ENCODE measurements at regions not wholly inside any gene's neighbourhood (a gene's known extent, or its start where the extent isn't known, plus 50 kb on each side); places are given as distances from the start of the nearest gene placed in this dataset.
A peak's percentile ranks its signal among the peaks of the same experiment; 100 is the strongest.
"Not testable (repeated sequence)": the region's sequence is repeated elsewhere in the genome, so short reads cannot be mapped to it uniquely, and the experiment has no call there.

GRCh38 chr7:32676249-32676941 lies 181.1 kb downstream of the AVL9 start:
- TF ChIP-seq POLR2AphosphoS5 (IDR thresholded peaks at IDR 0.05; ENCODE audit: low read depth, low read length) (no peak), POLR2A (IDR thresholded peaks at IDR 0.05; ENCODE audit: low read depth, low read length) (no peak), TAF1 (IDR thresholded peaks at IDR 0.05; ENCODE audit: borderline replicate concordance, low read depth, low read length) (no peak)
- DNase-seq (ENCODE audit: insufficient read length) (no peak), FAIRE-seq (no peak)

GRCh38 chr7:32673275-32673983 lies 178.1 kb downstream of the AVL9 start:
- FAIRE-seq (no peak), DNase-seq (ENCODE audit: insufficient read length) (no peak)
- no peak for TF ChIP-seq TAF1 (IDR thresholded peaks at IDR 0.05; ENCODE audit: borderline replicate concordance, low read depth, low read length)
- TF ChIP-seq POLR2AphosphoS5 (IDR thresholded peaks at IDR 0.05; ENCODE audit: low read depth, low read length), result no peak
- TF ChIP-seq POLR2A (IDR thresholded peaks at IDR 0.05; ENCODE audit: low read depth, low read length), result no peak

GRCh38 chr7:32670110-32671025 lies 175.1 kb downstream of the AVL9 start:
- DNase-seq (ENCODE audit: insufficient read length), result no peak
- FAIRE-seq, result no peak
- TF ChIP-seq TAF1 (IDR thresholded peaks at IDR 0.05; ENCODE audit: borderline replicate concordance, low read depth, low read length) (no peak), POLR2A (IDR thresholded peaks at IDR 0.05; ENCODE audit: low read depth, low read length) (no peak), POLR2AphosphoS5 (IDR thresholded peaks at IDR 0.05; ENCODE audit: low read depth, low read length) (no peak)

- not testable (repeated sequence) for DNase-seq (ENCODE audit: insufficient read length); FAIRE-seq
Observed at GRCh38 chr7:32669173-32669870, 174.0 kb downstream of the AVL9 start.

GRCh38 chr7:32668387-32669097 lies 173.3 kb downstream of the AVL9 start:
- not testable (repeated sequence) for DNase-seq (ENCODE audit: insufficient read length); FAIRE-seq

- FAIRE-seq; DNase-seq (ENCODE audit: insufficient read length): not testable (repeated sequence)
Observed at GRCh38 chr7:32667586-32667985, 172.3 kb downstream of the AVL9 start.

- FAIRE-seq; DNase-seq (ENCODE audit: insufficient read length): not testable (repeated sequence)
Observed at GRCh38 chr7:32663805-32664211, 168.5 kb downstream of the AVL9 start.

GRCh38 chr7:32662509-32662908 lies 167.2 kb downstream of the AVL9 start:
- not testable (repeated sequence) for DNase-seq (ENCODE audit: insufficient read length)
- FAIRE-seq, result peak; percentile 9

GRCh38 chr7:32661929-32662328 lies 166.6 kb downstream of the AVL9 start:
- FAIRE-seq, result no peak
- no peak for DNase-seq (ENCODE audit: insufficient read length)
- no peak for TF ChIP-seq POLR2AphosphoS5 (IDR thresholded peaks at IDR 0.05; ENCODE audit: low read depth, low read length)
- no peak for TF ChIP-seq POLR2A (IDR thresholded peaks at IDR 0.05; ENCODE audit: low read depth, low read length)
- TF ChIP-seq TAF1 (IDR thresholded peaks at IDR 0.05; ENCODE audit: borderline replicate concordance, low read depth, low read length), result no peak

GRCh38 chr7:32661501-32661900 lies 166.2 kb downstream of the AVL9 start:
- no peak for TF ChIP-seq TAF1 (IDR thresholded peaks at IDR 0.05; ENCODE audit: borderline replicate concordance, low read depth, low read length)
- TF ChIP-seq POLR2A (IDR thresholded peaks at IDR 0.05; ENCODE audit: low read depth, low read length), result no peak
- no peak for TF ChIP-seq POLR2AphosphoS5 (IDR thresholded peaks at IDR 0.05; ENCODE audit: low read depth, low read length)
- FAIRE-seq (no peak), DNase-seq (ENCODE audit: insufficient read length) (no peak)

- DNase-seq (ENCODE audit: insufficient read length) (no peak), FAIRE-seq (no peak)
- TF ChIP-seq POLR2AphosphoS5 (IDR thresholded peaks at IDR 0.05; ENCODE audit: low read depth, low read length) (no peak), TAF1 (IDR thresholded peaks at IDR 0.05; ENCODE audit: borderline replicate concordance, low read depth, low read length) (no peak), POLR2A (IDR thresholded peaks at IDR 0.05; ENCODE audit: low read depth, low read length) (no peak)
Observed at GRCh38 chr7:32660936-32661335, 165.6 kb downstream of the AVL9 start.
